Spleen (tissue), 11 donors: ENCODE measurements at regions not wholly inside any gene's neighbourhood (a gene's known extent, or its start where the extent isn't known, plus 50 kb on each side); places are given as distances from the start of the nearest gene placed in this dataset.
A peak's percentile ranks its signal among the peaks of the same experiment; 100 is the strongest.

Experiments
- DNase-seq: peaks from one replicate; pipeline ENCODE4 v3.0.0-alpha.2; 2020
- H3K27ac ChIP-seq, 8 donors: fragments of 200-600 bp; sonication (generic) in 7 of 8; 1 replicate in 4 of 8; 2 replicates in 4 of 8; pipeline versions ENCODE4 v1.5.0 to v1.8.0; 2016 to 2021; ENCODE audit warnings: inconsistent platforms in 4 of 8, mild to moderate bottlenecking in 4 of 8, moderate library complexity in 1 of 8
- H3K27me3 ChIP-seq, 7 donors: fragments of 200-600 bp; sonication (generic) in 6 of 7; replicated peaks in 1 of 7; 1 replicate in 4 of 7; 2 replicates in 3 of 7; pipeline versions ENCODE4 v1.5.0 to v1.8.0; 2016 to 2021; ENCODE audit warnings: inconsistent platforms in 3 of 7, mild to moderate bottlenecking in 1 of 7
- H3K36me3 ChIP-seq, 6 donors: fragments of 200-600 bp; sonication (generic) in 5 of 6; 1 replicate in 4 of 6; 2 replicates in 2 of 6; pipeline versions ENCODE4 v1.5.0 to v1.8.0; 2016 to 2021; ENCODE audit warnings: inconsistent platforms in 2 of 6
- H3K4me1 ChIP-seq, 6 donors: fragments of 200-600 bp; sonication (generic) in 5 of 6; 1 replicate in 3 of 6; 2 replicates in 3 of 6; pipeline versions ENCODE4 v1.5.0 to v1.8.0; 2016 to 2021; ENCODE audit warnings: inconsistent platforms in 3 of 6
- H3K4me3 ChIP-seq, 8 donors: fragments of 200-600 bp; sonication (generic) in 7 of 8; 1 replicate in 4 of 8; 2 replicates in 4 of 8; pipeline versions ENCODE4 v1.5.0 to v1.8.0; 2016 to 2021; ENCODE audit warnings: inconsistent platforms in 4 of 8, mild to moderate bottlenecking in 4 of 8, moderate library complexity in 2 of 8
- H3K9me3 ChIP-seq, 8 donors: fragments of 200-600 bp; sonication (generic) in 7 of 8; 1 replicate in 4 of 8; 2 replicates in 4 of 8; pipeline versions ENCODE4 v1.5.0 to v1.8.0; 2016 to 2021; ENCODE audit warnings: inconsistent platforms in 4 of 8
- CTCF ChIP-seq, 11 experiments: fragments of 200-600 bp in 7 of 11; fragments of 450-650 bp in 4 of 11; sonication (generic) in 4 of 11; IDR thresholded peaks in 8 of 11; conservative IDR thresholded peaks in 3 of 11; 1 replicate in 7 of 11; 2 replicates in 4 of 11; pipeline versions ENCODE4 v1.4.0 to v1.8.0; 2016 to 2021; ENCODE audit warnings: antibody characterized with exemption in 11 of 11, inconsistent platforms in 4 of 11, mild to moderate bottlenecking in 1 of 11
- POLR2A ChIP-seq, 3 donors: fragments of 450-650 bp; IDR thresholded peaks; one replicate each; pipeline ENCODE4 v1.5.1; 2017; ENCODE audit warnings: antibody characterized with exemption in 3 of 3, mild to moderate bottlenecking in 1 of 3
- POLR2AphosphoS5 ChIP-seq, 3 donors: sonication (generic); formaldehyde crosslinking; IDR thresholded peaks; one replicate each; pipeline ENCODE4 v1.5.1; 2017; ENCODE audit warnings: antibody characterized with exemption in 3 of 3
- WGBS, 5 donors: extraction: QIAGEN DNeasy Blood & Tissue Kit in 3 of 5; methylation state at CpG; one replicate each; pipeline versions ENCODE4 v1.1.5 to v1.1.7; 2013 to 2018; 5-methylcytosine and 5-hydroxymethylcytosine counted together
- intact Hi-C: fragments of 100-400 bp; cut with DNase I; formaldehyde crosslinking; loops from one replicate; pipeline ENCODE4 v1.15.0; 2023; ENCODE audit warnings: low total_unique reads
- donor health status: healthy with polysubstance abuse.
- donor health status: DM: no; HTN: no; CAD: no; lungs with moderate emphysema.
- donor health status: DM: no; HTN: no; CAD: no.
- donor health status: Bipolar disorder and iron deficiency.
- donor health status: healthy.
- donor health status: DM: no; HTN: no; CAD: no.
- donor health status: DM: yes; HTN: yes; CAD: no.

- no peaks in the 10 kb centered on the region for H3K36me3 ChIP-seq
- no peaks in the 10 kb centered on the region for H3K4me1 ChIP-seq
- intact Hi-C loops: no loop called here
- no peak for DNase-seq
- no peak overlapping the region for H3K4me3 ChIP-seq
- no peak overlapping the region for H3K27ac ChIP-seq
- peaks cover 0 to 5% (median 0%) of the 10 kb centered on the region in 7 donors for H3K27me3 ChIP-seq
- no peak for TF ChIP-seq CTCF (IDR thresholded peaks at IDR 0.05 in 8 of 11, conservative IDR thresholded peaks at IDR 0.05 in 3 of 11)
- peaks cover 0 to 26% (median 19%) of the 10 kb centered on the region in 8 donors for H3K9me3 ChIP-seq
- 53 to 88% (median 74%) methylated on average over 1 of the region's 1 CpG for WGBS, 5 donors
Measured at GRCh38 chr6:97422171-97422570, 139.2 kb upstream of the MMS22L start.

- TF ChIP-seq POLR2AphosphoS5 (IDR thresholded peaks at IDR 0.05): no peak
- no peak for TF ChIP-seq POLR2A (IDR thresholded peaks at IDR 0.05)
- no peak for TF ChIP-seq CTCF (IDR thresholded peaks at IDR 0.05 in 8 of 11, conservative IDR thresholded peaks at IDR 0.05 in 3 of 11)
- intact Hi-C loops: no loop called here
- H3K4me3 ChIP-seq: no peak overlapping the region
- peaks cover 0 to 5% (median 0%) of the 10 kb centered on the region in 7 donors for H3K27me3 ChIP-seq
- H3K27ac ChIP-seq: no peak overlapping the region
- H3K36me3 ChIP-seq: no peaks in the 10 kb centered on the region
- peaks cover 0 to 26% (median 19%) of the 10 kb centered on the region in 8 donors for H3K9me3 ChIP-seq
- no peaks in the 10 kb centered on the region for H3K4me1 ChIP-seq
- DNase-seq: no peak
Measured at GRCh38 chr6:97423190-97423589, 140.2 kb upstream of the MMS22L start.

DNA sequence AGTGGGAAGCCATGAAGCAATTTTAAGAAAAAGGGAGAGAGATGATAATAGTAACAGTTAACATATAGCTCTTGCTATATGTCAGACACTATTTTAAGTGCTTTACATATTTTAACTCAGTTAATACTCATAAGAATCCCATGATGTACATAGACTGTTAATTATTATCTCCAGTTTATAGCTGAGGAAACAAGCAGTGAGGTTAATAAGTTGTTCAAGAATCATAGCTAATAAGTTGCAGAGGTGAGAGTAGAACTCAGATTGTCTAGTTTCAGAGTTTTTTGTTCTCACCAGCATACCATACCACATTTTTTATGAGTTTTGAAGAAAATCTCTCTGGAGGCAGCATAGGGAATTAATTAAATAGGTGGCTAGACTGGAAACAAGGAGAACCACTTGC lies 144.6 kb upstream of the MMS22L start:
- no peak overlapping the region for H3K4me3 ChIP-seq
- H3K27me3 ChIP-seq: no peaks in the 10 kb centered on the region
- intact Hi-C loops: no loop called here
- no peak overlapping the region for H3K27ac ChIP-seq
- H3K9me3 ChIP-seq: peaks cover 0 to 4% (median 0%) of the 10 kb centered on the region in 8 donors
- TF ChIP-seq POLR2AphosphoS5 (IDR thresholded peaks at IDR 0.05) (no peak), CTCF (IDR thresholded peaks at IDR 0.05 in 8 of 11, conservative IDR thresholded peaks at IDR 0.05 in 3 of 11) (no peak), POLR2A (IDR thresholded peaks at IDR 0.05) (no peak)
- DNase-seq: no peak
- no peaks in the 10 kb centered on the region for H3K4me1 ChIP-seq
- H3K36me3 ChIP-seq: no peaks in the 10 kb centered on the region

DNA sequence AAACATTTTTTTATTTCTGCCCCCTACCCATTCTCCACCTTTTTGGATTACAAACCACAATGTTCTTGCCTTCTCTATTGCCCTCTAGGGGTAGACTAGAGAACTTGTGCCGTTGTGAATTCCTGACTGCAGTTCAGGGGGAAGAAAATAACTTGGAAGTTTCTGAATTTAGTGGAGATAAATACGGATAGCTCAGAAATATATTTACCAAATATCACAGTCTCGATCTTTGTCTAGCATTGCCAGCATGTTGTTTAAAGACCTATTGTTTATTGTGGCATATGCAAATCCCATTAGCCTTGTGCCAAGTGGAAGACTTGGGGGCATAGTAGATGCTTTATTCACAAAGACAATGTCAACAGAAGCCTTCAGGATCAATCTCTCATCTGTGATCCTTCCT lies 154.1 kb upstream of the MMS22L start:
- no peaks in the 10 kb centered on the region for H3K27me3 ChIP-seq
- H3K4me3 ChIP-seq: no peak overlapping the region
- 24 to 47% (median 36%) methylated on average over 3 of the region's 3 CpGs for WGBS, 5 donors
- H3K4me1 ChIP-seq: no peaks in the 10 kb centered on the region
- no peak for DNase-seq
- no peaks in the 10 kb centered on the region for H3K36me3 ChIP-seq
- no peak overlapping the region for H3K27ac ChIP-seq
- intact Hi-C loops: no loop called here
- peaks cover 0 to 6% (median 0%) of the 10 kb centered on the region in 8 donors for H3K9me3 ChIP-seq
- TF ChIP-seq POLR2A (IDR thresholded peaks at IDR 0.05) (no peak), CTCF (IDR thresholded peaks at IDR 0.05 in 8 of 11, conservative IDR thresholded peaks at IDR 0.05 in 3 of 11) (peak in 8 of 11 experiments; percentile 11 to 49 (median 36)), POLR2AphosphoS5 (IDR thresholded peaks at IDR 0.05) (no peak)
